DND-41 (cell line): ENCODE measurements at regions not wholly inside any gene's neighbourhood (a gene's known extent, or its start where the extent isn't known, plus 50 kb on each side); places are given as distances from the start of the nearest gene placed in this dataset.

Experiments used
- ATAC-seq: fragments of 200-7000 bp; cut with Tn5 transposase; 3 replicates; pipeline ENCODE4 v1.9.1; 2021; ENCODE audit warnings: low read depth; ENCODE audit not compliant: insufficient read depth
- DNase-seq: peaks from one replicate; pipeline ENCODE4 v3.0.0-alpha.2; 2020
- H2AFZ ChIP-seq: 2 replicates; pipeline ENCODE4 v1.6.0; 2012; ENCODE audit warnings: low read depth, low read length
- H3K27ac ChIP-seq: 2 replicates; pipeline ENCODE4 v1.5.1; 2012; ENCODE audit warnings: low read length, inconsistent platforms
- H3K27me3 ChIP-seq: fragments of 200-600 bp; sonication (generic); 2 replicates; pipeline ENCODE4 v1.6.0; 2012; ENCODE audit warnings: low read length, mild to moderate bottlenecking, inconsistent platforms; ENCODE audit not compliant: insufficient read depth, poor library complexity
- H3K36me3 ChIP-seq: 2 replicates; pipeline ENCODE4 v1.5.1; 2012; ENCODE audit warnings: low read length, inconsistent platforms; ENCODE audit not compliant: insufficient read depth
- H3K4me1 ChIP-seq: 2 replicates; pipeline ENCODE4 v1.5.1; 2012; ENCODE audit warnings: mild to moderate bottlenecking, low read length; ENCODE audit not compliant: insufficient read depth
- H3K4me2 ChIP-seq: 2 replicates; pipeline ENCODE4 v1.6.0; 2012; ENCODE audit warnings: mild to moderate bottlenecking, moderate library complexity, low read length, inconsistent platforms; ENCODE audit not compliant: insufficient read depth
- H3K4me3 ChIP-seq, 2 experiments: fragments of 200-600 bp in 1 of 2; shearing (Covaris generic) in 1 of 2; 2 replicates each; pipeline ENCODE4 v1.5.1; 2012 to 2016; ENCODE audit warnings: inconsistent platforms in 2 of 2, low read length in 2 of 2, mild to moderate bottlenecking in 2 of 2, low read depth in 1 of 2, moderate library complexity in 1 of 2
- H3K79me2 ChIP-seq: 2 replicates; pipeline ENCODE4 v1.6.0; 2012; ENCODE audit warnings: low read length, inconsistent platforms; ENCODE audit not compliant: insufficient read depth
- H3K9ac ChIP-seq: 2 replicates; pipeline ENCODE4 v1.6.0; 2012; ENCODE audit warnings: low read depth, mild to moderate bottlenecking, inconsistent platforms, low read length, moderate library complexity
- H3K9me3 ChIP-seq: 2 replicates; pipeline ENCODE4 v1.5.1; 2012; ENCODE audit warnings: low read length, moderate library complexity, mild to moderate bottlenecking, inconsistent platforms; ENCODE audit not compliant: insufficient read depth, severe bottlenecking
- H4K20me1 ChIP-seq: 2 replicates; pipeline ENCODE4 v1.6.0; 2012; ENCODE audit warnings: low read length; ENCODE audit not compliant: insufficient read depth
- CTCF ChIP-seq: IDR thresholded peaks from 2 replicates; pipeline ENCODE4 v1.5.1; 2012; ENCODE audit warnings: borderline replicate concordance, low read length, moderate library complexity, mild to moderate bottlenecking; ENCODE audit not compliant: poor library complexity, severe bottlenecking; ENCODE audit errors: extremely low read depth
- EZH2 ChIP-seq: IDR thresholded peaks from 3 replicates; pipeline ENCODE4 v1.6.1; 2012; ENCODE audit warnings: borderline replicate concordance, low read depth, mild to moderate bottlenecking, moderate library complexity, low read length, inconsistent platforms; ENCODE audit not compliant: severe bottlenecking

GRCh38 chr16:72264771-72265170, 92.8 kb upstream of the PMFBP1 start:
- Histone ChIP-seq H3K27me3 (no peaks in the 10 kb centered on the region), H3K36me3 (0 out of 2 replicates have a peak, but pooled peaks cover 4% of the 10 kb centered on the region), H3K4me1 (no peaks in the 10 kb centered on the region), H4K20me1 (no peaks in the 10 kb centered on the region), H3K79me2 (no peaks in the 10 kb centered on the region), H2AFZ (no peak overlapping the region), H3K27ac (no peak overlapping the region), H3K4me2 (no peak overlapping the region), H3K9me3 (no peaks in the 10 kb centered on the region), H3K4me3 (no peak overlapping the region), H3K9ac (no peak overlapping the region)
- DNase-seq (no peak), ATAC-seq (no peak)
- TF ChIP-seq EZH2 (no peak), CTCF (no peak)

GRCh38 chr16:72262711-72263110, 90.8 kb upstream of the PMFBP1 start:
- ATAC-seq = no peak
- Histone ChIP-seq H3K4me2 (no peak overlapping the region), H3K27me3 (no peaks in the 10 kb centered on the region), H3K4me3 (no peak overlapping the region), H4K20me1 (no peaks in the 10 kb centered on the region), H3K27ac (no peak overlapping the region), H3K79me2 (no peaks in the 10 kb centered on the region), H3K9me3 (no peaks in the 10 kb centered on the region), H3K4me1 (no peaks in the 10 kb centered on the region), H3K36me3 (no peaks in the 10 kb centered on the region), H2AFZ (no peak overlapping the region), H3K9ac (no peak overlapping the region)
- TF ChIP-seq CTCF (no peak), EZH2 (no peak)
- DNase-seq = no peak

- H3K4me1 ChIP-seq = no peaks in the 10 kb centered on the region
- H3K79me2 ChIP-seq = no peaks in the 10 kb centered on the region
- TF ChIP-seq EZH2 (no peak), CTCF (no peak)
- H3K36me3 ChIP-seq = no peaks in the 10 kb centered on the region
- no peaks in the 10 kb centered on the region for H3K9me3 ChIP-seq
- H4K20me1 ChIP-seq = no peaks in the 10 kb centered on the region
- H3K27me3 ChIP-seq = no peaks in the 10 kb centered on the region
- DNase-seq (no peak), ATAC-seq (no peak)
- no peak overlapping the region for H3K4me2 ChIP-seq
- no peak overlapping the region for H3K27ac ChIP-seq
- no peak overlapping the region for H2AFZ ChIP-seq
- H3K4me3 ChIP-seq = no peak overlapping the region
- no peak overlapping the region for H3K9ac ChIP-seq
Measured at GRCh38 chr16:72261127-72261526, 89.2 kb upstream of the PMFBP1 start.
